Amygdala (tissue), 56 donors: ENCODE measurements at regions not wholly inside any gene's neighbourhood (a gene's known extent, or its start where the extent isn't known, plus 50 kb on each side); places are given as distances from the start of the nearest gene placed in this dataset.
"Not testable (repeated sequence)": the region's sequence is repeated elsewhere in the genome, so short reads cannot be mapped to it uniquely, and the experiment has no call there.

ENCODE experiments used
- DNase-seq, 56 donors: peaks; one replicate each; lab custom pipeline; 2025; lab: John Stamatoyannopoulos, UW

GRCh38 chr4:86413426-86413825 lies 53.6 kb upstream of the MAPK10 start:
- DNase-seq, result not testable (repeated sequence)

GRCh38 chr4:86414686-86415085 lies 54.8 kb upstream of the MAPK10 start:
- no peak for DNase-seq

DNA sequence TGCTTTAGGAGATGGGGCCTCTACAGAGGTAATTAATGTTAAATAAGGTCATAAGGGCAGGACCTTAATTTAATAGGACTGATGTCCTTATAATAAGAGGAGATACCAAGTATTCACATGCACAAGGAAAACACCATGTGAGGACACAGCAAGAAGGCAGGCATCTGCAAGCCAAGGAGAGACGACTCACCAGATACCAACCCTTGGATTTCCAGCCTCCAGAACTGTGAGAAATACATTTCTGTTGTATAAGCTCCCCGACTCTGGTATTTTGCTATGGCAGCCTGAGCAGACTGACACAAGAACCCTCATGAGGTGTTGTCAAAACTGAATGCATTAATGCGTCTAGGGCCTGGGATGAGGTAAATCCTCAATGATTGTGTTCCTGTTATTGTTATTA lies 56.2 kb upstream of the MAPK10 start:
- no peak for DNase-seq

GRCh38 chr4:86421461-86421860 lies 61.6 kb upstream of the MAPK10 start:
- DNase-seq, result peak in 9 of 56 donors; percentile 2 to 43 (median 10)

GRCh38 chr4:86431543-86432116 lies 71.8 kb upstream of the MAPK10 start:
- no peak for DNase-seq

DNA sequence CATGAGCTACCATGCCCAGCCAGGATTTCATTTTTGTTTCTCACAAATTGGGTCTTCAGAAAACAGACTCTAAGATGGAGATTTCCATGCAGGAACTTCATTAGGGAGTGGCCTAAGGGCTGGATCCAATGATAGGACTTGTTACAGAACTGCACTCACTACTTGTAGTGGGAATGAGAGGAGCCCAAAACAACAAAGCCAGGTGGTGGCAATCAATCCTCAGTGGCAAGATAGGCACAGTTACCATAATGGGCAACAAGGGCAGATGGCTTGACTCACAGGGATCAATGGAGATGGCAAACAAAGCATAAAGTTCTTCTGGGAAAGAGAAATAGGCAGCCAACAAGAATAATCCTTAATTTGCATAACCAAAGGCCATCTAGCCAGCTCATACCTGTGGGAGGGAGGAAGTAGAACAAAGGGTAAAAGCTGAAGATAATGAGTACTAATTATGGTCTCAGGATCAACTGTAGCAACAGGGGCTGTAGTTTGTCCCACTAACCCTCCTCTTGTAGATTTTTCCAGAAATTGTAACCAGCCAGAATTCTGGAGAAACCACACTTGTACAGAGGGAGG lies 72.8 kb upstream of the MAPK10 start:
- no peak for DNase-seq

DNA sequence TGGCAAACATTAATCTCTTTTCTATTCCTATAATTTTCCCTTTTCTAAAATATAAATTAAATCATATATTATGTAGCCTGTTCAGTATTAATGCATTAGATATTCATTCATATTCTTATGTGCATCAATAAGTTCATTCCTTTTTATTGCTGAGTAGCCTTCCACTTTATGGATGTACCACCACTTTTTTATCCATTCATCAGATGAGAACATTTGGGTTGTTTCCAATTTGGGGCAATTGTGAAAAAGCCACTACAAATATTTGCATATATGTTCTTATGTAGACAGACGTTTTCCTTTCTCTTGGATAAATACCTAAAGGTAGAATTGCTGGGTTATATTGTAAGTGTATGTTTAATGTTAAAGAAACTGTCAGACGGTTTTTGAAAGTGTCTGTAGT lies 79.4 kb upstream of the MAPK10 start:
- DNase-seq, result no peak

- no peak for DNase-seq
Measured at GRCh38 chr4:86441175-86441936, 81.5 kb upstream of the MAPK10 start.

DNA sequence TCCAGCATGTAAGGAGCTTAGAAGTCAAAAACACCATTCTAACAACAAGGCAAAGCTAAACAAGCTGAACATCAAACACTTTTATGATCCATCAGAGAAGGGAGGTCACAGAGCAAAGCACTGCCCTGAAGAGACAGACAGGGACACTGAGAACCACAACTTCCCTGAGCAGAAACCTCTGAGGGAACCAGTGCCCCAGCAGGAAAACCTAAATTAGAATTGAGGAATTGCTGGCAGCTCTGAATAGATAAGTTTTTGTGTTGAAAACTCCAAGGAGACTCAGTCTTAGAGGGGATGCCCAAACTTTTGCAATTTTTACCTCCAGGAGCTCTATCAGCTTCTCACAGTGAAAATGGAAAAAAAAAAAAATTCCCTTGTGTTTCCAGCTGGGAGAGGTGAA lies 83.0 kb upstream of the MAPK10 start:
- DNase-seq, result peak in 3 of 56 donors; percentile 4 to 38 (median 22)

DNA sequence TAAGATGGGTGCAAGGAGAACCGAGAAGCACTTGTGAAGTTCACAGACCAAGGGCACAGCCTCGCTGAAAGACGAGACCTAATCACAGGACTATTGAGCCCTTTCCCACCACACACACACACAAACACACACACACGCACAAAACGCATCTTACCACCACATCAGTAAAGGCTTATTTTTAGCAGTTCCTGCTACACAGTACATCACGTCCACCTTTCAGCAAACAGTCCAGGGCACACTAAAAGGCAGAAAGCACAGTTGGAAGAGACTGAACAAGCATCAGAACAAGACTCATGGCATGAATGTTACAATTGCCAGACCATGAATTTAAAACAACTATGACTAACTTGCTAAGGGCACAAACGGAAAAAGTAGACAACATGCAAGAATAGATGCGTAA lies 83.6 kb upstream of the MAPK10 start:
- DNase-seq, result peak in 1 of 56 donors; percentile 5

DNA sequence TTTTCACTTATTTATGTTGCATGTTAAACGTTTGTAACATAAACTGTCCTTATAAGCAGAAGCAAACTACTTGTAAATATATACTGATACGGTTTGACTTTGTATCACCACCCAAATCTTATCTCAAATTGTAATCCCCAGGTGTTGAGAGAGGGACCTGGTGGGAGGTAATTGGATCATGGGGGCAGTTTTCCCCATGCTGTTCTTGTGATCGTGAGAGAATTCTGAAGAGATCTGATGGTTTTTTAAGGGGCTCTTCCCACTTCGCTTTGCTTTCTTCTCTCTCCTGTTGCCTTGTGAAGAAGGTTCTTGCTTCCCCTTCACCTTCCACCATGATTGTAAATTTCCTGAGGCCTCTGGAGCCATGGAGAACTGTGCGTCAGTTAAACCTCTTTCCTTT lies 87.1 kb upstream of the MAPK10 start:
- no peak for DNase-seq

DNA sequence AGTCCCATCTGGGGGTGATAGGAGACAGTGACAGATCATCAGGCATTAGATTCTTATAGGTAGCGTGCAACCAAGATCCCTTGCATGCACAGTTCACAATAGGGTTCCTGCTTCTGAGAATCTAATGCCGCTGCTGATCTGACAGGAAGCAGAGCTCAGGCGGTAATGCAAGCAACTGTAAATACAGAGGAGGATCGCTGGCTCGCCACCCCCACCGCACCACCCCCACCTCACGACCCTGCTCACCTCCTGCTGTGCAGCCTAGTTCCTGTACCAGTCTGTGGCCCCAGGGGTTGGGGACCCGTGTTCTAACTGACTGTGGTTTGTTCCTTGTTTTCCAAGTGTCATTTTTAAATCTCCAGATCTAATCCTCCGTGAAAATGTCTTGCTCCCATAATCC lies 89.0 kb upstream of the MAPK10 start:
- DNase-seq, result no peak

GRCh38 chr4:86449746-86450588 lies 90.1 kb upstream of the MAPK10 start:
- no peak for DNase-seq

DNA sequence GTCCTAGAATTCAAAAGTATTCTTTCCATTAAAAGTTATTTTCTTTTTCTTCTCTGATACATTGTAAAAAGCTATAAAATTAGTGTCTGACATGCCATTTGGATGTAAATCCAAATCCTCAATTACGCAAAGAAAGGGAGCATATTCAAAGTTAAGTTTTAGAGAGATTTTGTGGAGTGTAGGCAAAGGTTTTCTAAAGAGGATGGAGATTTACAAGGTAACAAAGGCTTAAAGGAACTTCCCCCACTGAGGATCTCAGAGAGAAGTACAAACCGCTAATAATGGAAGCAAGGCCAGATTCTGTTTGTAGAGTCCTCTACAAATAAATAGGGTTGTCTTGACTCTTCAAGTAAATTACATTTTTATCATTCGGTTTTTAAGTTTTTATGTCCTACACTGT lies 91.0 kb upstream of the MAPK10 start:
- DNase-seq, result no peak

DNA sequence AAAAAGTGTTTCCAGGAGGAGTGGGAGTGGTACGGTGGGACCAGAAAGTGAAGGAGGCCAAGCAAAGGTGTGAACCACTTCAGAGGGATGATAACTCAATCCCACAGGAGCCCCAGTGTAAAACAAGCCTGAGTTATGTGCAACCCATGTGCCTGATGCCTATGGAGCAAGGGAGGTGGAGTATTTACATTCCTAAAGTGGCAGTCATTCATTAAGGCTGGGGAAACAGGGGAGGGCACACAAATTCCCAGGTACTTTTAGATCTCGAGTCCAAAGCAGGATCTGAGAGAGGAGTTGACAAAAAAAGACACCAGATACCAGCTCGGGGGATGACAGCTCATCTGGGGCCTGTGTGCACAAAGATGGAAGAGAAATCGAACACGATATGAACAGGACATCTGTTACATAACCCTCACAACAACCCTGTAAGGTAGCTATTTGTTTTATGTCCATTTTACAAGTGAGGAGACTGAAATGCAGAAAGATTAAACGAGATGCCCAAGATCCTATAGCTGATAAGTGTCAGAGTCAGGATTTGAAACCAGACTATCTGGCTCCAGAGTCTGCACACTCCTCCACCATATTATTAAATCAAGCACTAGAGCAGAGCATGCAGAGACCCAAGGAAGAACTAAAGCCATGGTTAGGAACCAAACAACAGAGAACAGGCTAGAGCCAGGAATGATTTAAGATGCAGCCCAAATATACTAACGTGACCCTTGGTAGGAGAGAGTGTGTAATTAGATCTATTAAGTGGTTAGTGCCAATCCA lies 91.9 kb upstream of the MAPK10 start:
- no peak for DNase-seq

- DNase-seq, result no peak
Measured at GRCh38 chr4:86452422-86452891, 92.6 kb upstream of the MAPK10 start.

- peak in 27 of 56 donors; percentile 4 to 61 (median 12) for DNase-seq
Measured at GRCh38 chr4:86452924-86453531, 93.2 kb upstream of the MAPK10 start.

DNA sequence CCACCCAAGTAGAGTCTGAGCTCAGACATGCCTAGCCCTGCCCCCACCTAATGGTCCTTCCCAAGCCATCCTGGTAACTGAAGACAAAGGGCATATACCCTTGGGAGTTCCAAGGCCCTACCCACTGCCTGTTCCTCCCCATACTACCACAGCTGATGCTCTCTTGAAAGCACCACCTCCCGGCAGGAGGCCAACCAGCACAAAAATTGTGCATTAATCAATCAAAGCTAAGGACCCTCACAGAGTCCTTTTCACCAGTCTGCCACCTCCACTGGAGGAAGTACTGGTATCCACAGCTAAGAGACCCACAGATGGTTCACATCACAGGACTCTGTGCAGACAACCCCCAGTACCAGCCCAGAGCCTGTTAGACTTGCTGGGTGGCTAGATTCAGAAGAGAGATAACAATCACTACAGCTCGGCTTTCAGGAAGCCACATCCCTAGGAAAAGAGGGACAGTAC lies 93.8 kb upstream of the MAPK10 start:
- DNase-seq, result not testable (repeated sequence)

DNA sequence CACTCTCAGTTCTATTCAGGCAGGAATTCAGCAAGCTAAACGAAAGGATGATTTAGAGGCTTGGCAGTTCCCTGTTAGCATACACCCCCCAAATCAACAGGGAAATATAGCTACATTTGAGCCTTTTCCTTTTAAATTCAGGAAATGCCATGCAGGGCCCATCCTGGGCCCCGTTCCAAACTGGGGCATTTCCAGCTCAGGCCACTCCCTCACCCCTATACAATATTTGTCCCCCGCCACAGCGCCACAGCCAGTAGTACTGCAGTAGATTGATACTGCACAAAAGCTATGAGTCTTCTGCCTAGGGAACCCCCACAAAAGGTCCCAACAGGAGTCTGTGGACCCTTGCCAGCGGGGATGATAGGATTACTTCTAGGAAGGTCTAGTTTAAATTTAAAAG lies 102.0 kb upstream of the MAPK10 start:
- DNase-seq, result no peak
